MCF 10A (cell line): ENCODE measurements at regions not wholly inside any gene's neighbourhood (a gene's known extent, or its start where the extent isn't known, plus 50 kb on each side); places are given as distances from the start of the nearest gene placed in this dataset.

Source experiments
- BruUV-seq: library from RNA; stranded (reverse); fragments of 400-500 nt; replicated peaks from 2 replicates; lab custom pipeline; 2021; lab: Mats Ljungman, UMichigan
- CTCF ChIA-PET: fragments of 300-600 bp; sonication (Branson Sonifier 250); formaldehyde crosslinking; extraction: SDS; loops from one replicate; lab custom pipeline; 2021; ENCODE audit warnings: antibody characterized with exemption, inconsistent platforms; lab: Yijun Ruan, JAX
- POLR2A ChIA-PET: fragments of 300-600, 350-650 bp; sonication (Branson Sonifier 250); formaldehyde crosslinking; extraction: SDS; loops from one replicate; lab custom pipeline; 2020; ENCODE audit warnings: antibody characterized with exemption, inconsistent platforms; lab: Yijun Ruan, JAX
- DNase-seq: peaks from one replicate; pipeline ENCODE4 v3.0.0-alpha.2; 2018; ENCODE audit not compliant: unreplicated experiment
- H3K27ac Mint-ChIP-seq: one replicate; pipeline ENCODE4 v1.8.0; 2022; ENCODE audit warnings: mild to moderate bottlenecking, low read depth, mixed read lengths; ENCODE audit not compliant: unreplicated experiment
- H3K27me3 Mint-ChIP-seq: one replicate; pipeline ENCODE4 v1.8.0; 2022; ENCODE audit warnings: mixed read lengths; ENCODE audit not compliant: insufficient read depth, unreplicated experiment
- H3K36me3 Mint-ChIP-seq: one replicate; pipeline ENCODE4 v1.8.0; 2022; ENCODE audit warnings: mild to moderate bottlenecking, moderate library complexity, mixed read lengths; ENCODE audit not compliant: insufficient read depth, unreplicated experiment
- H3K4me1 Mint-ChIP-seq: one replicate; pipeline ENCODE4 v1.8.0; 2022; ENCODE audit warnings: mixed read lengths; ENCODE audit not compliant: insufficient read depth, unreplicated experiment
- H3K4me3 Mint-ChIP-seq: one replicate; pipeline ENCODE4 v1.8.0; 2022; ENCODE audit warnings: mild to moderate bottlenecking, moderate library complexity, mixed read lengths; ENCODE audit not compliant: unreplicated experiment
- H3K9me3 Mint-ChIP-seq: one replicate; pipeline ENCODE4 v1.8.0; 2022; ENCODE audit warnings: mixed read lengths; ENCODE audit not compliant: unreplicated experiment
- CTCF ChIP-seq: fragments of 200-600 bp; IDR thresholded peaks from one replicate; pipeline ENCODE4 v1.8.0; 2022; ENCODE audit warnings: antibody characterized with exemption, mild to moderate bottlenecking; ENCODE audit not compliant: unreplicated experiment
- intact Hi-C: fragments of 100-400 bp; cut with micrococcal nuclease; formaldehyde crosslinking; loops from 2 replicates; pipeline ENCODE4 v1.14.1; 2022

GRCh38 chr10:3578159-3578558, 206.8 kb downstream of the KLF6 start:
- no peak for TF ChIP-seq CTCF
- Mint-ChIP-seq H3K4me3 (no peak overlapping the region), H3K27me3 (no peaks in the 10 kb centered on the region), H3K36me3 (no peaks in the 10 kb centered on the region), H3K4me1 (no peaks in the 10 kb centered on the region), H3K9me3 (no peaks in the 10 kb centered on the region), H3K27ac (no peak overlapping the region)
- CTCF ChIA-PET: no interaction called here
- no TSS peak for BruUV-seq
- no peak for DNase-seq
- POLR2A ChIA-PET: interaction anchor here (0.6 kb wide), 1 partner anchor 103 kb away, joined by 3 read pairs; no protein-coding TSS in a partner anchor
- intact Hi-C loops: no loop called here

- CTCF ChIA-PET: no interaction called here
- intact Hi-C loops: no loop called here
- no peaks in the 10 kb centered on the region for H3K36me3 Mint-ChIP-seq
- H3K27me3 Mint-ChIP-seq: no peaks in the 10 kb centered on the region
- BruUV-seq: no TSS peak
- no peak overlapping the region for H3K27ac Mint-ChIP-seq
- POLR2A ChIA-PET: interaction anchor here (0.7 kb wide), 1 partner anchor 39 kb away, joined by 3 read pairs; no protein-coding TSS in a partner anchor
- no peak for DNase-seq
- H3K4me3 Mint-ChIP-seq: no peak overlapping the region
- no peaks in the 10 kb centered on the region for H3K9me3 Mint-ChIP-seq
- no peak for TF ChIP-seq CTCF
- H3K4me1 Mint-ChIP-seq: no peaks in the 10 kb centered on the region
Measured at GRCh38 chr10:3574451-3574850, 210.6 kb downstream of the KLF6 start.

- BruUV-seq: no TSS peak
- ChIA-PET CTCF (interaction anchor here (0.6 kb wide), 1 partner anchor 66 kb away, joined by 4 read pairs; no protein-coding TSS in a partner anchor), POLR2A (no interaction called here)
- no peak overlapping the region for H3K27ac Mint-ChIP-seq
- DNase-seq: no peak
- no peaks in the 10 kb centered on the region for H3K9me3 Mint-ChIP-seq
- TF ChIP-seq CTCF: no peak
- no peaks in the 10 kb centered on the region for H3K36me3 Mint-ChIP-seq
- no peak overlapping the region for H3K4me3 Mint-ChIP-seq
- H3K27me3 Mint-ChIP-seq: no peaks in the 10 kb centered on the region
- intact Hi-C loops: no loop called here
- no peaks in the 10 kb centered on the region for H3K4me1 Mint-ChIP-seq
Measured at GRCh38 chr10:3573498-3573897, 211.5 kb downstream of the KLF6 start.

- no peaks in the 10 kb centered on the region for H3K9me3 Mint-ChIP-seq
- no peak for TF ChIP-seq CTCF
- H3K4me1 Mint-ChIP-seq: no peaks in the 10 kb centered on the region
- no peak overlapping the region for H3K4me3 Mint-ChIP-seq
- no TSS peak for BruUV-seq
- H3K36me3 Mint-ChIP-seq: no peaks in the 10 kb centered on the region
- DNase-seq: no peak
- H3K27ac Mint-ChIP-seq: no peak overlapping the region
- ChIA-PET CTCF (no interaction called here), POLR2A (no interaction called here)
- H3K27me3 Mint-ChIP-seq: no peaks in the 10 kb centered on the region
- intact Hi-C loops: no loop called here
Measured at GRCh38 chr10:3571310-3571825, 213.6 kb downstream of the KLF6 start.
